NCI-H2107 treated with DMSO at 0.1 percent for 48 hours (cell line): ENCODE measurements at regions not wholly inside any gene's neighbourhood (a gene's known extent, or its start where the extent isn't known, plus 50 kb on each side); places are given as distances from the start of the nearest gene placed in this dataset.
"Not testable (repeated sequence)": the region's sequence is repeated elsewhere in the genome, so short reads cannot be mapped to it uniquely, and the experiment has no call there.

ENCODE experiments used
- DNase-seq: peaks from one replicate; lab custom pipeline; 2025; ENCODE audit not compliant: unreplicated experiment; lab: John Stamatoyannopoulos, UW

DNA sequence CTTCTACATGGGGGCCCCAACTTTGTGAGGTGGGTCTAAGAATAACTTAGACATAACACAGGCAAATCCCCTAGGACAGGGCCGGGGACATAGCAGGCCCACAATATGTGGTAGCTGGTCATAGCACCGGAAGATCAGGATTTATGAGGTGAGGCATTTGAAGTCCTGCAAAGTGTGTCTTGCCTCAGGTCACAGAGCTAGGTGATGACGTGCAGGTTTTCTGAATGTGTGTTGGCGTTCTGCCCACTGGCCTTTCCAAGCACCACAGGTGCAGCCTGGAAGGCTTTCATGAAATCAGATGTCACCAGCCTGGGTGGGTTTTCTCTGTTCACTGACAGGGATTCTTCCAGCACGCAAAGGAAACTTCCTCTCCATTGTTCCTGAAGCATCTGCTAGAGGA lies 119.1 kb downstream of the LRATD1 start:
- DNase-seq: no peak

DNA sequence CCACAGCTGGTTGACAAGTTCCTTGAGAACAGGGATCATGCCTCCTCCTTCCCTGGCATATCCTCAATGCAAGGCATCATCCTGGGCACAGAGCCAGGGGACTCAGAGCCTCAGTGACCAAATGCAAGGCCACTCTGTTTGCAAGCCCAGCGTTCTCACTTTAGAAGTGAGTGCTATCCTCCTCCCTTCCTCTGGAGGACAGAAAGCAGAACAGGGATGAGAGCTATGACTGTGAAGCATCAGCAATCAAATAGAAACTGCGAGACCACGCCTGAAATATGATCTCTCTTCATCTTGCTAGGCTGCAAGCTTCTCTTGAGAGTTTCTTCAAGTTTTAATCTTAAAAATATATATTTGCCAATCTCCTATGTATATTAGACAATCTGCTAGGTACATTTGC lies 119.8 kb downstream of the LRATD1 start:
- no peak for DNase-seq

DNA sequence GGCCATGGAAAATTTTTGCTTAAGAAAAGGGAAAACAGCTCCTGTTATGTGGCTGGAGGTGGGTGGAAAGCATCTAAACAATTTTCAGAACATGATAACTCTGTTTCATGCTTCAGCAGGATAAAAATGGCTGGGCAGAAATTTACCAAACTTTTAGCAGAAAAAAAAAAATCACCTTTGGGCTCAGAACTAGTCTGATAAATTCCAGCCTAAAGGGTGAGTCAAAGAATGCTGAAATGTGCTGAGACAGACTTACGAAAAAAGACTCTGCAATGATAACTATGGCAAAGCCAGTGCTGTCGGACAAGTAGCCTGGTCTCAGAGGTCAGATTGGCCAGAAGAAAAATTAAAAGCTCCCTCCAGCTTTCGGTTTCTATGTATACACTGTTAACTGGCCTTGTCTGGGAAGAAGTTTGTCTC lies 123.6 kb downstream of the LRATD1 start:
- no peak for DNase-seq

DNA sequence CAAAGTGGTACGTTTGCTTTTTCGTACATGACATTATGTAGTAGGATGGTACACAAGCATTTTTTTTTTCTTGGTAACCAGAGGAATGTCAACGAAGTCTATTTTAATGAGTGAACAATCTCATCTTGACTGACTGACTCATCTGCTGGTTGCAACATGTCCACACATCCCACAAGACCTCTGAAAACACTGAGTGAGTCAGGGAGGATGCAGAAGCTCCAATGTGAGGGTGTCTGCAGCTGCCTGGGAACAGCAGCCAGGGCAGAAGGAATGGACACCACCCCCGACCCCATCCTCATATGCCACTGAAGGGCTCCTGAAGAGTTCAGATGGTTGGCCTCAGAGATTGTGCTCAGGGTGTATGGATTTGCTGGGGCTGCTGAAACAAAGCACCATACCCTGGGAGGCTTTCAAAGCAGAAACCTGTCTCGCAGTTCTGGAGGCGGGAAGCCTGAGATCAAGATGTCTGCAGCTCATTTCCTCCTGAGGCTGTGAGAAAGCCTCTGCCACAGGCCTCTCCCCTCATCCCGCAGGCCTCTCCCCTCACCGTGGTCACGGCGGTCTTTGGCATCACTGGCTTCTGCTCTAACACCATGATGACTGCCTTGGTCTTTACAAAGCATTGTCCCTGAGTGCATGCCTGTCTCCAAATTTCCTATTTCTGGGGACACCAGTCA lies 124.6 kb downstream of the LRATD1 start:
- no peak for DNase-seq

DNA sequence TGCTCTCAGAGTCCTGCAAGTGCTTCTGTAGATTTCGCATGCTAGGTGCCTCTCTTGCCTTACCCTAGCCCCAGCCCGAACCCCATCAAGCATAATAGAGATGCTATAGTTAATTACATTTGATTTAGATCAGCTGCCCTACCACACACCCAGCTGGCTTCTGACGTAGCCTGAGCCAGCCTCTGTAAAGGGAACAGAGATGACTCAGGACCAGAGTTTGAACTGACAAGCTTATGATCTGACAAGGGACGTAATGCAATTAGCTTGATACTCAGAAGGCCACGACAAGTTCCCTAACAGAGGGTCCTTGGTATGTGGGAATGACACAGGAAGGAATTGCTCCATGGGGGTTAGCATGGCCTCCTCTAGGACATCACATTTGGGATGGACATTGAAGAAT lies 126.6 kb downstream of the LRATD1 start:
- DNase-seq: no peak

DNA sequence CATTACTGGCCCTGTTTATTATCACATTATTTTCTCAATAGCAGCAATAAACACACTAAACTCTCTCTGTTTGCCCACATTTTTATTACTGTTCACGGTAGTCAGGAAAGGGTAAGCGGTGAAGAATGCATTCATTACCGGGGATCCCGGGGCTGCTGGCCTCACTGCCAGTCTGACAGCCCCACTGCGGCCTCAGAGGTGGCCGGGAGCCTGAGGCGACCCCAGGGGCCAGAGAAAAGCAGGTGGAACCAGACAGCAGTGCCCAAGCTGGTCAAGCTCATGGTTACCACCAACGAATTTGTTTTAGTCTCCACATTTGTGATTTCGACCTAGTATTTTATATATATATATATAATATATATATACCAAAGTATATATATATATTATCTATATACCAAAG lies 127.7 kb downstream of the LRATD1 start:
- no peak for DNase-seq

DNA sequence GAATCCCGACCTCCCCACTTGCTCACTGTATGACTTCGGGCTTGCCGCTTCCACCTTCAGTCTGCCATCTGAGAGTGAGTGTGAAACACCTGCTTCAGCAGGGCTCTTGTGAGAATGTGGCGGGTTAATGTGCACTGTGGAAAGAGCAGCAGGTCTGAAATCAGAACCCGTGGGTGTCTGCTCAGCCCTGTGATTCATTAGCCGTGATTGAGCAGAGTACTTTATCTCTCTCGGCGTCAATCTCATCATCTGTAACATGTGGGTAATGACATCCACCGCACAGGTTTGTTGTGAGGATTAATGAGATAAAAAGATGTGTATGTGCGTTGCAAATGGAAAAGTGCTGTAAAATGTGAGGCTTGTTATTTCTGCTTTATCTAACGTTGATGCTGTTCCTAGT lies 128.6 kb downstream of the LRATD1 start:
- no peak for DNase-seq

DNA sequence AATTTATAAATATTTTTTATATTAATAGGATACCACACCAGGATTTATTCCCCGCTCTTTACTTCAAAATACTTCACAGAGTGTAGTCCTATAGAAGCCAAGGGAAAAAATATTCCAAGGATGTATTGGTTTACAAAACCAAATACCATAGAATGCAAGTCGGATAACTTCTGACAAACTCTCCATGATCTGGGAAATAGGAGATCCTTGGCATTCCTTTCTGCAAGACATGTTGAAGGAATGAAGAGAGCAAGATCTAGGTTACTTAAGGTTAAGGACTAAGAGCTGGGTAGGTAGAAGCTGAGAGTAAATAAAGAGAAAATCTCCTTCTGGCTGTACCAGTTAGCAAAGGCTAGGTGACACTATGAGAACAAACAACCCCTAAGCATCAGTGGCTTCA lies 141.2 kb downstream of the LRATD1 start:
- no peak for DNase-seq

DNA sequence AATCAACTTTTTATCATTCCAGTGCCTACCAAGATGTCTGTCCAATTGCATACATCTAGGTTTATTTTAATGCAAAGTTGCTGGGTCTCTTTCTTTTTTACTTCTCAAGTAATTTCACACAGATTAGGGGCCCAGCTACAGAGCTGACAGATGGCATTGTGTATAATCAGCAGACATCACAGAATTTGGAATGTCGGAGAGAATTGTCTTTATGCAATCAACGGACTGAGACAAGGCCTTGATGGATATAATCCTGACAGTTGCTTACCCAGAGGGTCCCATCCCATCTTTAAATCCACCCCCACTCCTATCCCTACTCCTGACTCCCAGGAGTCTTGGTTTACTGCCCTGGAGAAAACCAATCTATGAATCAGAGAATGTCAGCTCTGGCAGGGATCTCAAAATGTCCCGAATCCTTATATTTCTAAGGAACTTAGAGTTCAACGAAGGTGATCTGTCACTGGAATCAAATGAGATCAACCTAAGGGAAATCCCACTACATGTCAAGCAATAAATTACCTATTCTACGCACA lies 142.0 kb downstream of the LRATD1 start:
- no peak for DNase-seq

DNA sequence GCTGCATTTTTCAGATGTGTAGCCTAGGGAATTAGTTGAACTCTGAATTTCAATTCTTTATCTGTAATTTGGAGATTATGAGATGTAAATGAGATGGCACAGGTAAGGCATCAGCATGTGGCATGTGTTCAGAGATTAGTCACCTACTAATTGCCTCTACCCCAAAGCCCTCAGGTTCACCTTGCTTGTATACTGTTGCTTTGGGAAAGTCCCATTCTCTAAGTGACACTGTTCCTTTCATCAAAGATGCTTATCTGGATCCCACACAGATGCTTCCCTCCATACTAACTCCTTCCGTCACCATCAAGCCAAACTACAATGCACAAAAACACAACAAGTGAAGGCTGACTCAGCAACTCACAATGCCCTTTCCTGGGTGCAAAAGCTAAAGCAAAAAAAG lies 143.7 kb downstream of the LRATD1 start:
- DNase-seq: no peak

DNA sequence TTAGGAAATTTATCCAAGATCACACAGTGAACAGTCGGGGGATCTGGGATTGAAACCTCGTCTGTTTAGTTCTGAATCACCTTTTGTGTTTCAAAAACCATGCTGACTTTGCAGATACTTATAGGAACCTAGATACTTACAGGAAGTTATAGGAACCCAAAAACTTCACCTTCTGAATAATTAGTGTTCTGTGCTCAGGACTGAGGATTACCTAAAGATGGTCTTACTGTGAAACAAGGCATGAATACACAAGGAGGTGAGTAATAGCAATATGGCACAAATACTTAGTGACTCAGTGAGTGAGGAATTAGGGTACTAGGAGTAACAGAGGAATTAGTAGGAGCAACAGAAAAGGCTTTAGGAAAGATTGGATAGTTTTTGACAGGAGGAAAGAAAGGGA lies 145.5 kb downstream of the LRATD1 start:
- no peak for DNase-seq

DNA sequence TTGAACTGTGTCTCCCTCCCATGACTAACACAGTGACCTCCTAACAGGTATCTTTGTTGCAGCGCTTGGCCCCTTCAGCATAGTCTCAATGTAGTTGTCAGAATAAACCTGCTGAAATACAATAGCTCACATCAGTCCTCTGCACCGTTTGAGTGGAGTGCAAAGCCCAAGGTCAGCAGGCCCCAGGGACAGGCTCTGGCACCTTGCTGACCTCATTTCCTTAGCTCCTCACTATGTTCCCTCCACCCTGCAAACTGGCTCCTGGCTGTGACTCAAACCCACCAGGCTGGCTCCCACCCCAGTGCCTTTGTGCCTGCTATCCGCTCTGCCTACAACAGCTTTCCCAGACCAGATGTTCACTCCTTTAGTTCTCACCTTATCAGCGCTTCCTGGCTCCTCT lies 146.7 kb downstream of the LRATD1 start:
- no peak for DNase-seq

DNA sequence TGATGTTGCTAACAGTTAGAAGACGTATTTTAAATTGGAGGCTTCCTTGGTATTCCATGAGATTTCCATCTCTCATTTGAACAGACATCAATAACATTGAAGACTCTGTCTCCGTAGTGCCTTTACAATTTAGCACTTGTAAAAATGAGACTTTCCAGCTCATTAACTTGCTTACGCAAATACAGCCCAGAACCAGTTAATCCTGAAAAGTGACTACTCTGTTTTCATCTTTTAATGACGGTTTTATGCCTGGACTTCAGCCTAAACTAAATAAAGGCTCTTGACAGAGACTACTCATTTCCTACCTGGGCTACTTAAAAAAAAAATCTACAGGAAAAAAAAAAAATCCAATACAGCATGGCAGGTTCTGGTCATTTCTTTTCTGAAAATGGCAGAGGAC lies 148.6 kb downstream of the LRATD1 start:
- DNase-seq: no peak

DNA sequence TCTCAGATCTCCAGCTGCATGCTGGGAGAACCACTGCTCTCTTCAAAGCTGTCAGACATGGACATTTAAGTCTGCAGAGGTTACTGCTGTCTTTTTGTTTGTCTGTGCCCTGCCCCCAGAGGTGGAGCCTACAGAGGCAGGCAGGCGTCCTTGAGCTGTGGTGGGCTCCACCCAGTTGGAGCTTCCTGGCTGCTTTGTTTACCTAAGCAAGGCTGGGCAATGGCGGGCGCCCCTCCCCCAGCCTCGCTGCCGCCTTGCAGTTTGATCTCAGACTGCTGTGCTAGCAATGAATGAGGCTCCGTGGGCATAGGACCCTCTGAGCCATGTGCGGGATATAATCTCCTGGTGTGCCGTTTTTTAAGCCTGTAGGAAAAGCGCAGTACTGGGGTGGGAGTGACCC lies 156.3 kb downstream of the LRATD1 start:
- DNase-seq: not testable (repeated sequence)

DNA sequence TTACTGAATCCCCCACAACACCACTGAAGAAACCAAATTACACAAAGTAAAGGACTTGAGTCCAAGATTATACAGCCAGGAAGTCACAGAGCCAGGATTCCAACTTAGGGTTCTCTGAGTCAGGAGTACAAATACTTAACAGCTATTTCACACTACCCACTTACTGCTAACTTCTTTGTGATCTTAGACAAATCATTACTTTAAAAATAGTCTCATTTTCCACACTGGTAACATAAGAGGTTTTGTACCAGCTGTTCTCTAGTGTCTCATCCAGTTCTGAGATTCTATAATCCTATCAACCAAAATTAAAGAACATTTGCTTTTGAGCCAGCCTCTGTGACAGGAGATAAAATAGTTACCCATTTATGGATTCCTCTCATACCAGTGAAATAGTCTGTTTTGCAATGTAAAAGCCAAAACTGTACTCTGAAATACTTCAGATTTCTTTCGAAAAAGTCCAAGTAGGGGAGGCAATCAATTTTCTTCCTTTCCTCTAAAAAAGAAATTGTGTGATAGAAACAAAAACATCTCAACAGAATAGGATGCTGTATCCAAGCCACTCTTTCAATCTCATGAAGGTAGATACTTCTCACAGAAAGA lies 157.6 kb downstream of the LRATD1 start:
- DNase-seq: no peak

DNA sequence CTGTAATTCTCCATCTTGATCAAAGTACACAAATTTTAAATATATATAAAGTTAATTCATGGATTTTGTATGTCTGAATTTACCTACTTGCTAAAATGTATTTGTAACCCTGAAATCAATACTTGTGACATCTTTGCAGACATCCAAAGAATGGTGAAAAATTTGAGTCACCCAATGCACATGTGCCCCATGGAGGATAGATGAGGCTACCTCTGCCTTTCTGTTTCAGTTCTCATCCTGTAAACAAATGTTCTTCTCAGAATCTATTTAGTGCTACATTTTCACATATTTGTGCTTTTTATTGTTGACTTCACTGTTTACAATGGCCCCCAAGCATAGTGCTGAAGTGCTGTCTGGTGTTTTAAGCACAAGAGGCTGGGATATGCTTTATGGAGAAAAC lies 171.5 kb downstream of the LRATD1 start:
- DNase-seq: no peak

DNA sequence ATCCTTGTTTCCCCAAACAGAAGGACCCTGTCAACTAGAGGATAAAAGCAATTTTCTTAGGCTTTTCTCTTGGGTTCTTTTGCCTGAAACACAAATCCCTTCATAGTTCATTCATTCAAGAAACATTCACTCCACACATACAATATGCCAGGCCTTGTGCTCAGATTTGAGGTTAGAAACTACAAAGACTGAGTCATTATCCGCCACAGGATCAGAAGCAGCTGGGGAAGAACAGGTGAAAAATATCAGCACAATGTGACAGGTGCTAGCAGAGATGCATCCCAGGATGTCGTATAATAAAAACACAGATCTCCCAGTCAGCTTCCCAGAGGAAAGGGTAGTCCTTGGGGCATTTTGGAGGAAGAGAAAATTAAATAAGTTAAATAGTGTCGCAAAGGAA lies 172.4 kb downstream of the LRATD1 start:
- DNase-seq: peak; percentile 69

DNA sequence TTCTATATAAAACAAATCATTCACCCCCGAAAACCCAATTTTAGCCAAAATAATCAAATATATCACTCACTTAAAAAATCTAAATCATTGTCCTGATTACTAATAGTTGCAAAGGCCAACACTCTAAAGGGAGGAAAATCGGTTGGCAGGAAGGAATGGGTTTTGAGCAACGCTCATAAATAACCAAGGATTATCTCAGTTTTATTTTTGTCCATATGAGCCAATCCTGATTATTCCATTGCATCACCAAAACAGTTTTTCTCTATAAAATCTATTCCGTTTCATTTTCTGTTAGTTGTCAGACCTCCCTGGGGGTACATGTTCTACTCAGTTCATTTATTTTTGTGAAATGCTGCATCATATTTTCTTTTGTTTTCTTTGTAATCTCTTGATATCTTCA lies 174.1 kb downstream of the LRATD1 start:
- no peak for DNase-seq

DNA sequence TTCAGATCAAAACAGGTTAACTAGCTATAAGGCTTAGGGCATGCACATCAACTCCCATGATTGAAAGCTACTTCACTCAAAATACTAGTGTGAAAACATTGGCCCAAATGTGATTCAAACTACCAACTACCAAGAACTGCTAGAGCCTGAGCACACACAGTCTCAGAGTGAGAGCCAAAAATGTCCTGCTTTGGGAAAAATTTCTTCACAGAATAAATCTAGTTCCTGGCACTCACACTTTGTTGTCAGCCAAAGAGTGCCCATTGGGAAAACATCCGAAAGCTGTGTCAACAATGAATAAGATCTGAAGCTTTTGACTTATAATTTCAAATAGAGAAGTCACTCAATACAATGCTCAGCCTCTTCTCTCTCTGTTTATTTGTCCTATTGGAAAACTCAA lies 182.7 kb downstream of the LRATD1 start:
- DNase-seq: no peak

DNA sequence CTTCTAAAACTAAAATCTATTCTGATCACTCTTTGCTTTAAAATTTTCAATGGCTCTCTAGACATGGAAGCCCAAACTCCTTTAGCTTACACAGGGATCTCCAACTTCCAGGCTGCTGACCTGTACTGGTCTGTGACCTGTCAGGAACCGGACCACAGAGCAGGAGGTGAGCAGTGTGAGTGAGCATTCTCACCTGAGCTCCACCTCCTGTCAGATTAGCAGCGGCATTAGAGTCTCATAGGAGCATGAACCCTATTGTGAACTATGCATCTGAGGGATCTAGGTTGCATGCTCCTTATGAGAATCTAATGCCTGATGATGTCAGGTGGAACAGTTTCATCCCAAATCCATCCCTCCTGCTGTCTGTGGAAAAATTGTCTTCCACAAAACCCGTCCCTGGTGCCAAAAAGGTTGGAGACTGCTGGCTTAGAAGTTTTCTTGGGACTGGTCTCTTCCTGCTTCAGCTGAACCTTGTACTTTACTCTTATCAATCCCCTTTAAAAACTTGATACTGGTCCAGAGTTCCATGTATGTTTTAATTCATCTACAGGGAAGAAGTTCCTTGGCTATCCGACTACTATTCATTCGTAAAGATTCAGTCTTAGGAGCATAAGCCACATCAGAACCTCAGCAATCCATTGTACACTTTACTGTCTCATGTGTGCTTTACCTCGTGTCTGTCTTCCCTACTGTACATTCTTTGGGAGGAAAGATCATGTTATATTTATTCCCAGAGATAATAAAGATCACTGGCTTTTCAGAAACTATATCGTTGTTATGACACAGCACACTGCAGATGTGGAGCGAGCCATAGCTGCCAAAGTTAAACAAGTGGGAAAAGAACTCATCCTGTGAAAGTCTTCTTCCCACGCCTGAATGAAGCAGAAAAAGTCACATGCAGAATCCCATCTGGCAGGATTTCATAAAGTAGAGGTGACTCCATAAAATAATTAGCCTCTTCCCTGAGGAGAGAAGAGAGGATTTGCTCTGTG lies 183.8 kb downstream of the LRATD1 start:
- DNase-seq: no peak

DNA sequence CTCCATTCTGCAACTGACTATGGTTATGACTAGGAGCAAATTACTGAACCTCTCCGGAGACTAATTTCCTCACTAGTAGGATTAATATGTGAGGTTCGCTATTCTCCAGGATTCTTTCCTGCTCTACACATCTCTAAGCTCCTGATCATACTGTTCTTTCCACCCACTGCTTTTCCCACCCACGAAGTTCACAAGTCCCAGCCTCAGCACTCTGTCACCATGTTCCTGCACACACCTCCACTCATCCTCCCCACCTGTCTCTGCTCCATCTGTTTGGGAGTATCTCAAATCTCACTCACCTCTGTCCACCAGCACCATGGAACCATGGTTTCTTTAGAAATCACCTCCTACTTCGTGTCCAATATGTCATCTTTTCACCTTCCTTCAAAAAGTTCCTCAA lies 185.3 kb downstream of the LRATD1 start:
- DNase-seq: no peak

DNA sequence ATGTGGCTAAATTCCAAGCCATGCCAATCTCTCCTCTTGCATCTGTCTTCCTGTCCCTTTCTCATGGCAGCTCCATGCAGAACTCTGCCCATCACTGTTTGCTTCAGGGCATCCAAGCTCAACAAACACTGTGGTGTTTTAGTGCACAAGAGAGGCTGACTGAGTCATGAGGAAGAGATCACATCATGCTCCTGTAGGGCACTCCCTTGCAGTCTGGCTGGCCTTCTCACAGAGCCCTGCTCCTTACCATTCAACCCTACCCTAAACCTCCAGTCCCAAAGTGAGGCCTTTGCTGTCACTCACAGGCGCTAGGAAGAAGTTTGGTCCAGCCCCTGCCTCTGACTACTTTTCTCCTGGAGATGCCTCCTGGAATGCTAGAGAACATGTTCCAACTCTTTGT lies 194.0 kb downstream of the LRATD1 start:
- DNase-seq: no peak
